ENCODE measurements at regions not wholly inside any gene's neighbourhood (a gene's known extent, or its start where the extent isn't known, plus 50 kb on each side); places are given as distances from the start of the nearest gene placed in this dataset.

- H3K27ac Mint-ChIP-seq = no peak overlapping the region; a peak in 1 of 7 replicates
- Histone ChIP-seq H4K5ac (ENCODE audit: insufficient read length, low read depth, low read length) (no peak overlapping the region), H2BK15ac (ENCODE audit: low read depth, low read length) (no peak overlapping the region), H3K27ac (ENCODE audit: insufficient read length, low read depth, low read length) (no peak overlapping the region), H4K8ac (replicated peaks; ENCODE audit: insufficient read length, low read depth, low read length) (no peak overlapping the region), H2BK120ac (ENCODE audit: low read depth, low read length, poor library complexity, severe bottlenecking) (no peak overlapping the region), H2BK5ac (ENCODE audit: insufficient read length, low read length) (no peak overlapping the region), H3K4me2 (ENCODE audit: insufficient read depth, insufficient read length, low read length) (no peak overlapping the region), H3K4me1 (ENCODE audit: insufficient read depth, low read length) (no peaks in the 10 kb centered on the region; the same call in 1 of the 2 replicates), H3T11ph (ENCODE audit: low read length) (no peak overlapping the region), H4K20me1 (ENCODE audit: control insufficient read depth, insufficient read depth, insufficient read length) (no peaks in the 10 kb centered on the region), H2BK12ac (ENCODE audit: insufficient read length, low read depth, low read length) (no peak overlapping the region), H3K23ac (ENCODE audit: insufficient read length, low read depth, low read length) (no peak overlapping the region), H3K79me2 (ENCODE audit: insufficient read depth, low read length) (no peaks in the 10 kb centered on the region), H3K4ac (ENCODE audit: low read depth, low read length) (no peak overlapping the region), H3K9me3 (ENCODE audit: control insufficient read depth, low read depth, low read length) (no peaks in the 10 kb centered on the region), H3K23me2 (ENCODE audit: insufficient read length, low read depth, low read length, poor library complexity, severe bottlenecking) (no peaks in the 10 kb centered on the region), H3K79me1 (ENCODE audit: insufficient read depth, low read depth, low read length, poor library complexity, severe bottlenecking) (no peaks in the 10 kb centered on the region), H3K14ac (ENCODE audit: insufficient read depth, low read length) (no peak overlapping the region), H4K91ac (ENCODE audit: insufficient read length, low read depth, low read length) (no peak overlapping the region), H3K18ac (ENCODE audit: insufficient read length, low read depth, low read length) (no peak overlapping the region), H3K56ac (ENCODE audit: insufficient read length, low read depth, low read length) (no peak overlapping the region), H3K27me3 (ENCODE audit: insufficient read depth, low read length) (no peaks in the 10 kb centered on the region), H2AFZ (ENCODE audit: low read length) (no peak overlapping the region), H3K9ac (ENCODE audit: extremely low read depth, insufficient read length, low read length) (no peak overlapping the region), H2BK20ac (ENCODE audit: low read depth, low read length, poor library complexity, severe bottlenecking) (no peak overlapping the region), H2AK5ac (ENCODE audit: insufficient read length, low read length) (no peak overlapping the region)
- WGBS (ENCODE audit: extremely low coverage, insufficient read length, low lambda C conversion rate) = no CpG with 5 or more reads among the region's 18 CpGs
- H3K4me1 Mint-ChIP-seq = peaks cover 3 to 5% of the 10 kb centered on the region in 2 experiments
- TF ChIP-seq CTCF (conservative IDR thresholded peaks at IDR 0.05) = no peak
- no peaks in the 10 kb centered on the region; a peak in 1 of 7 replicates for H3K36me3 Mint-ChIP-seq (ENCODE audit: insufficient read depth in 1 of 3, low read depth in 3 of 3)
- H3K27me3 Mint-ChIP-seq (ENCODE audit: low read depth) = no peaks in the 10 kb centered on the region
- no peaks in the 10 kb centered on the region for H3K9me3 Mint-ChIP-seq
- no peak overlapping the region for H3K4me3 Mint-ChIP-seq
- DNase-seq = no peak
These were observed 139.4 kb downstream of the GPCPD1 start for GRCh38 chr20:5471368-5471767.

All from H9 (cell line).